Body of pancreas (tissue), 4 donors: ENCODE measurements at regions not wholly inside any gene's neighbourhood (a gene's known extent, or its start where the extent isn't known, plus 50 kb on each side); places are given as distances from the start of the nearest gene placed in this dataset.

ENCODE experiments used
- ATAC-seq: fragments of 150-250 bp; one replicate; pipeline ENCODE4 v1.9.1; 2016
- DNase-seq, 4 donors: peaks; one replicate each; pipeline ENCODE4 v3.0.0-alpha.2; 2019
- H3K27ac ChIP-seq, 4 donors: fragments of 200-600 bp; sonication (generic); 1 replicate in 3 of 4; 2 replicates in 1 of 4; pipeline versions ENCODE4 v1.5.1 to v1.6.1; 2016 to 2019; ENCODE audit warnings: mild to moderate bottlenecking in 1 of 4, mixed read lengths in 1 of 4, moderate library complexity in 1 of 4
- H3K27me3 ChIP-seq, 2 donors: fragments of 200-600 bp; sonication (generic); one replicate each; pipeline ENCODE4 v1.6.0; 2016; ENCODE audit warnings: mild to moderate bottlenecking in 1 of 2
- H3K36me3 ChIP-seq, 2 donors: fragments of 200-600 bp; sonication (generic); replicated peaks in 1 of 2; 2 replicates each; pipeline ENCODE4 v1.5.1; 2016; ENCODE audit warnings: low read depth in 2 of 2; ENCODE audit not compliant: insufficient read depth in 1 of 2
- H3K4me1 ChIP-seq: fragments of 200-600 bp; sonication (generic); one replicate; pipeline ENCODE4 v1.6.0; 2016
- H3K4me3 ChIP-seq, 2 donors: fragments of 200-600 bp; sonication (generic); 1 replicate in 1 of 2; 2 replicates in 1 of 2; pipeline ENCODE4 v1.5.1; 2016 to 2019
- H3K9me3 ChIP-seq, 3 donors: fragments of 200-600 bp; sonication (generic); 1 replicate in 2 of 3; 2 replicates in 1 of 3; pipeline ENCODE4 v1.5.1; 2016
- CTCF ChIP-seq, 7 experiments: fragments of 450-650 bp in 4 of 7; fragments of 200-600 bp in 3 of 7; sonication (generic) in 3 of 7; IDR thresholded peaks; one replicate each; pipeline ENCODE4 v1.5.1; 2016 to 2019; ENCODE audit warnings: antibody characterized with exemption in 7 of 7
- POLR2A ChIP-seq, 3 donors: fragments of 450-650 bp; IDR thresholded peaks; one replicate each; pipeline ENCODE4 v1.6.1; 2016; ENCODE audit warnings: antibody characterized with exemption in 3 of 3, mild to moderate bottlenecking in 2 of 3
- WGBS, 2 donors: methylation state at CpG; one replicate each; pipeline ENCODE4 v1.1.5; 2017; 5-methylcytosine and 5-hydroxymethylcytosine counted together
- intact Hi-C: fragments of 100-400 bp; cut with DNase I; formaldehyde crosslinking; loops from one replicate; pipeline ENCODE4 v1.15.1; 2023

GRCh38 chr1:208855403-208855802, 611.2 kb upstream of the PLXNA2 start:
- WGBS, 2 donors = 56 to 57% methylated on average over 1 of the region's 1 CpG
- no peak for ATAC-seq
- no peaks in the 10 kb centered on the region for H3K4me1 ChIP-seq
- H3K4me3 ChIP-seq = no peak overlapping the region
- H3K27me3 ChIP-seq = no peaks in the 10 kb centered on the region
- no peak for DNase-seq
- intact Hi-C loops = no loop called here
- no peaks in the 10 kb centered on the region for H3K36me3 ChIP-seq
- no peak overlapping the region for H3K27ac ChIP-seq
- no peaks in the 10 kb centered on the region for H3K9me3 ChIP-seq
- TF ChIP-seq POLR2A (IDR thresholded peaks at IDR 0.05) = no peak
- TF ChIP-seq CTCF (IDR thresholded peaks at IDR 0.05) = no peak

- Histone ChIP-seq H3K4me3 (no peak overlapping the region), H3K27ac (no peak overlapping the region), H3K27me3 (no peaks in the 10 kb centered on the region), H3K36me3 (no peaks in the 10 kb centered on the region), H3K9me3 (no peaks in the 10 kb centered on the region), H3K4me1 (no peaks in the 10 kb centered on the region)
- intact Hi-C loops = no loop called here
- DNase-seq (no peak), ATAC-seq (no peak)
- no peak for TF ChIP-seq CTCF (IDR thresholded peaks at IDR 0.05)
- TF ChIP-seq POLR2A (IDR thresholded peaks at IDR 0.05) = no peak
- WGBS, 2 donors = 78 to 95% methylated on average over 2 of the region's 2 CpGs
Observed at GRCh38 chr1:208857465-208857864, 613.3 kb upstream of the PLXNA2 start.

DNA sequence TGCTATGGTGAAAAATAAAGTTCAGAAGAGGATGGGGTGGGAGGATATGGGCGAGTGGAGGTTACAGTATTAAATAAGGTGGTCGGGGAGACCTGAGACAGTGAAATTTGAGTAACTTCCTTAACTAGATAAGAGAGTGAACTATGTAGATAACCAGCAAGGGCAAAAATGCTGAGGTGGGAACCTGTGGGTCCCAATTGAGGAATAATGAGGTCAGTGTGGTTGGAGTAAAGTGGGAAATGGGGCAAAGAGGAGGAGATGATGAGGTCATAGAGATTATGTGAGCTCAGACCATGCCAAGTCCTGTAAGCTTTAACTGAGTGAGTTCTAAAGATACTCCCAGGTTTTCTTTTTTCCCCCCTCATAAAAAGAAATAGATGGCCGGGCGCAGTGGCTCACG, 614.6 kb upstream of the PLXNA2 start:
- Histone ChIP-seq H3K4me1 (no peaks in the 10 kb centered on the region), H3K27me3 (no peaks in the 10 kb centered on the region), H3K36me3 (no peaks in the 10 kb centered on the region), H3K9me3 (no peaks in the 10 kb centered on the region), H3K27ac (no peak overlapping the region), H3K4me3 (no peak overlapping the region)
- DNase-seq (no peak), ATAC-seq (no peak)
- intact Hi-C loops = no loop called here
- WGBS, 2 donors = 57 to 69% methylated on average over 5 of the region's 5 CpGs
- no peak for TF ChIP-seq POLR2A (IDR thresholded peaks at IDR 0.05)
- TF ChIP-seq CTCF (IDR thresholded peaks at IDR 0.05) = no peak

DNA sequence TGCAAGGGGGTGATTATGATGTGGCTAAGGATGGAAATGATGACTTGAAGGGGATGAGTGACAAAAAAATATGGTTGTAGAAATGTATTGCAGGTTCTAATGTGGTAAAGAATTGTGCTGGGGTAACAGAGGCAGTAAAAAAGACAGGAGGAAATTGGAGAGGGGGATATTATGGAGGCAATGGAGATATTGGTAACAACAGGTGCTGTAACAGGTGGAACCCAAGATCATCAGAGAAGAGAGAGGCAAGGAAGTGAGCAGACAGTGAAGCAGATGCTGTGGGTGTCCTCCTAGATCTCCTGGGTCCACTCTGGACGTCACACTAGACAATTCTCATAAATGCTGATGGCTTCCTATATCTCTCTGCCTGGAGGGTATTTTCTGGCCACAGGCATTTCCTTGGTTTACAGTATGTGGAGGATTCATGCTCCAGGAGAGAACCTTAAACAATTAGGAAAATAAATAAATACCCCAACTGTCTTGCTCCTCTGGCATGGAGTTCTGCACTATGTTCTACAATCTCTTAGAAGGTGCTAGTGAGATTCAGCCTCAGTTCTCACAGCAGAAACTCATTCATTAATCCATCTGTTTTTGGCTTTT, 620.3 kb upstream of the PLXNA2 start:
- intact Hi-C loops = no loop called here

More for the DNA sequence above, 620.3 kb upstream of the PLXNA2 start:
- H3K36me3 ChIP-seq = no peaks in the 10 kb centered on the region
- H3K27me3 ChIP-seq = no peaks in the 10 kb centered on the region
- 38 to 48% methylated on average over 1 of the region's 1 CpG for WGBS, 2 donors
- H3K4me3 ChIP-seq = no peak overlapping the region
- no peaks in the 10 kb centered on the region for H3K9me3 ChIP-seq
- ATAC-seq (no peak), DNase-seq (no peak)
- TF ChIP-seq POLR2A (IDR thresholded peaks at IDR 0.05) (no peak), CTCF (IDR thresholded peaks at IDR 0.05) (no peak)
- no peaks in the 10 kb centered on the region for H3K4me1 ChIP-seq
- no peak overlapping the region for H3K27ac ChIP-seq
